ENCODE measurements at regions not wholly inside any gene's neighbourhood (a gene's known extent, or its start where the extent isn't known, plus 50 kb on each side); places are given as distances from the start of the nearest gene placed in this dataset.
"Not testable (repeated sequence)": the region's sequence is repeated elsewhere in the genome, so short reads cannot be mapped to it uniquely, and the experiment has no call there.

DNA sequence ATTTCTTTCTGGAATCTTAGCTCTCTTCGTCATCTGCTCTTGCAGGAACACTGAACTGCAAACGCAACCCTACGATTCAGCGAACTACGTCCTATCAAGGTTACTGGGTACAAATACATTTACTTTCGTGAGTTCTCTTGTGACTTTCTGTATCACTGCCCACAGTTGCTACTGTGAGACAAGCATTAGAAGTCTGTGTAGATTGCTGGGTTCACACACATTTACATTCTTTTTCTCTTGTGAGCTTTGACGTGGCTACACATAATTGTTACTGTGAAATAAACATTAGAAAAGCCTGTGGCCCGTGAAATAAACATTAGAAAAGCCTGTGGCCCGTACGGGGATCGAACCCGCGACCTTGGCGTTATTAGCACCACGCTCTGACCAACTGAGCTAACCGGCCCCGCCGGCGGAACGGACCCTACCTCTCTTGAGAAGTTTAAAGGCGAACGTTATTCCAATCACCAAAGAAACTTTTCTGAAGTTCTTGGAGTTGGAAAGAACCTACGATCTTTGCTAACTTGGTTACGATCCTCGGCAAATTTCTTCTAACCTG lies 61.2 kb upstream of the ZNF322 start:
- H3K27me3 ChIP-seq; H3K36me3 ChIP-seq; H3K4me3 ChIP-seq (replicated peaks in 1 of 3); H3K9me3 ChIP-seq; H3K4me1 ChIP-seq; intact Hi-C loops (cut with DNase I); H3K27ac ChIP-seq; DNase-seq: not testable (repeated sequence)
- no CpG with 5 or more reads among the region's 25 CpGs for WGBS, 2 donors

DNA sequence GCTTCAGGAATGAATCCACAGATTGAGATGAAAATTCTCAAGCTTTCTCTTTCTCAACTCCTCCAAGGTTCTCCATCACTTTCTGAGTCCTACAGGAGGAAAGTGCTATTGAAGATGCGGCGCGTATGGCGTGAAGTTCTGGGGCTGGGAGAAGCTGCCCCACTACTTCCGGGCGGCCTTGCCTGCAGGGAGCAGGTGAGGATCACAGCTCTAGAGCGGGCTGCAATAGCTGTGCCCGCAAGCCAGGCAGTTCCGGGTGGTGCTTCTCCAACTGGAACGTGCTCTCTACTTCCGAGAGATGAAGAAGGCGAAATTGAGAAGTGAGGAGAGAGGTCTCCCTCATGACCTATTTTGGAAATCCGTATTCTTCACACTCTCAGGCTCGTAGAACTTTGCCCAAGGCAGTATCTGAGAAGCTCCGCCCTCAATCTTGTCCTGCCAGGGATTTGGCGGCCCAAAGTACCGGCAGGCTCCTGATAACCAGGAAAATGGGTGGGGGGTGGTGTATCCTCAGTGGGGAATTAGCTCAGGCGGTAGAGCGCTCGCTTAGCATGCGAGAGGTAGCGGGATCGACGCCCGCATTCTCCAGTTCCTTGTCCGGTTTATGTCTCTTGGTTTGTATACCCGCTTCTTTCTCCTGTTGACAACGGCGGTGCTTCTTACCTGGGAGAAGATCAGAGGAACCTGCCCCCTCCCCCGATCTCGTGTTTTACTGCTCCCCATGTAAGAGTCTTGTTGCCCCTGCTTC lies 70.6 kb upstream of the ZNF322 start:
- no CpG with 5 or more reads among the region's 31 CpGs for WGBS, 2 donors
- H3K27ac ChIP-seq; DNase-seq; H3K36me3 ChIP-seq; H3K9me3 ChIP-seq; intact Hi-C loops (cut with DNase I); H3K4me1 ChIP-seq; H3K27me3 ChIP-seq; H3K4me3 ChIP-seq (replicated peaks in 1 of 3): not testable (repeated sequence)

DNA sequence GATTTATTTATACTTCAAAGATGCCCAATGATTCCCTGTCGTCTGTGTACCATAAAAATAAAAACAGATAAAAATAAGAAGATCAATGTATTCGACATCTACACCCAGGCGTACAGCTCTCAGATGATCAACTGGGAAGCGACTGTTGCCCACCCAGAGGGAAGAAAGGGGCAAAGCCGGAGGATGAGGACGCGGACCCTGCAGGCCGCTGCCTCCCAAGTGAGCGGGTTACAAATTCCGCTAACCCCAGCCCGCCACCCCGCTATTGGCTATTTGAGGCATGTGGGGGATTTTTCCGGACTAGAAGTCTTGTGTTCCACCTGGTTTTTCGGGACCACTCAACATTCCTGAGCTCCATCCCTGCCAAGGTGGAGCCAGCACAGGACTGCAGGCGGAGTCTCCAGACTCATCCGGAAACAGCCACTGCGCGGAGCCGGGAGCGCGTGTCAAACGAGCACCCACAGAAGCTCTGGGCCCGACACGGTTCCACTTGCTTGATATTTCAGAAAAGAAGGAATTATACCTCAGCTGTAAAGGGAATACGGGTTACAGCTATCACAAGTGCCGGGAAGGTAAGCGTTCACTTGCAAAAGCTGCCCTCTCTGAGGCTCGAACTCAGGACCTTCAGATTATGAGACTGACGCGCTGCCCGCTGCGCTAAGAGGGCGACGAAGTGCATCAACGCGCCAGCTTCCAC lies 75.4 kb upstream of the ZNF322 start:
- H3K27ac ChIP-seq = not testable (repeated sequence)

DNA sequence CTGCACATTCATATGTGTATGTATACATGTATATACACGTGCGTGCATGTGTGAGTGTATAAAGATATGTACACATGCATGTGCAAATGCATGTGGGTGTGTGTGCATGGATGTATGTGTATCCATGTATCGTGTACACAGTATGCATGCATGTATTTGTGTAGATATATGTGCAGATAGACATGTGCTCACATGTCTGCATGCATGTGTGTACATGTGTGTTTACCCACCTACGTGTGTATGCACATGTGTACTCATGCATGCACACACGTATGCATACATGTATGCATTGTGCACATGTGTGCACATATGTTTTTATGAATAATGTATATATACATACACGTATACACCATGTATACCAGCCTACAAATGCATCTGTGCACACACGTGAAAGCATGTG lies 80.3 kb upstream of the ZNF322 start:
- H3K36me3 ChIP-seq = no peaks in the 10 kb centered on the region
- no peak overlapping the region for H3K27ac ChIP-seq
- H3K4me1 ChIP-seq = no peaks in the 10 kb centered on the region
- intact Hi-C loops (cut with DNase I) = no loop called here
- no peak for DNase-seq
- WGBS, 2 donors = 83 to 88% methylated on average over 7 of the region's 7 CpGs
- H3K4me3 ChIP-seq (replicated peaks in 1 of 3) = no peak overlapping the region
- H3K9me3 ChIP-seq = no peaks in the 10 kb centered on the region
- TF ChIP-seq, protein P1, sequence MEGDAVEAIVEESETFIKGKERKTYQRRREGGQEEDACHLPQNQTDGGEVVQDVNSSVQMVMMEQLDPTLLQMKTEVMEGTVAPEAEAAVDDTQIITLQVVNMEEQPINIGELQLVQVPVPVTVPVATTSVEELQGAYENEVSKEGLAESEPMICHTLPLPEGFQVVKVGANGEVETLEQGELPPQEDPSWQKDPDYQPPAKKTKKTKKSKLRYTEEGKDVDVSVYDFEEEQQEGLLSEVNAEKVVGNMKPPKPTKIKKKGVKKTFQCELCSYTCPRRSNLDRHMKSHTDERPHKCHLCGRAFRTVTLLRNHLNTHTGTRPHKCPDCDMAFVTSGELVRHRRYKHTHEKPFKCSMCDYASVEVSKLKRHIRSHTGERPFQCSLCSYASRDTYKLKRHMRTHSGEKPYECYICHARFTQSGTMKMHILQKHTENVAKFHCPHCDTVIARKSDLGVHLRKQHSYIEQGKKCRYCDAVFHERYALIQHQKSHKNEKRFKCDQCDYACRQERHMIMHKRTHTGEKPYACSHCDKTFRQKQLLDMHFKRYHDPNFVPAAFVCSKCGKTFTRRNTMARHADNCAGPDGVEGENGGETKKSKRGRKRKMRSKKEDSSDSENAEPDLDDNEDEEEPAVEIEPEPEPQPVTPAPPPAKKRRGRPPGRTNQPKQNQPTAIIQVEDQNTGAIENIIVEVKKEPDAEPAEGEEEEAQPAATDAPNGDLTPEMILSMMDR (IDR thresholded peaks at IDR 0.05) = no peak
- TF ChIP-seq POLR2A (IDR thresholded peaks at IDR 0.05) = no peak
- H3K27me3 ChIP-seq = peaks cover 11% of the 10 kb centered on the region

More for the DNA sequence above, 75.4 kb upstream of the ZNF322 start:
- H3K27me3 ChIP-seq; H3K9me3 ChIP-seq; DNase-seq; H3K36me3 ChIP-seq; H3K4me3 ChIP-seq (replicated peaks in 1 of 3); intact Hi-C loops (cut with DNase I); H3K4me1 ChIP-seq: not testable (repeated sequence)
- no CpG with 5 or more reads among the region's 36 CpGs for WGBS, 2 donors

DNA sequence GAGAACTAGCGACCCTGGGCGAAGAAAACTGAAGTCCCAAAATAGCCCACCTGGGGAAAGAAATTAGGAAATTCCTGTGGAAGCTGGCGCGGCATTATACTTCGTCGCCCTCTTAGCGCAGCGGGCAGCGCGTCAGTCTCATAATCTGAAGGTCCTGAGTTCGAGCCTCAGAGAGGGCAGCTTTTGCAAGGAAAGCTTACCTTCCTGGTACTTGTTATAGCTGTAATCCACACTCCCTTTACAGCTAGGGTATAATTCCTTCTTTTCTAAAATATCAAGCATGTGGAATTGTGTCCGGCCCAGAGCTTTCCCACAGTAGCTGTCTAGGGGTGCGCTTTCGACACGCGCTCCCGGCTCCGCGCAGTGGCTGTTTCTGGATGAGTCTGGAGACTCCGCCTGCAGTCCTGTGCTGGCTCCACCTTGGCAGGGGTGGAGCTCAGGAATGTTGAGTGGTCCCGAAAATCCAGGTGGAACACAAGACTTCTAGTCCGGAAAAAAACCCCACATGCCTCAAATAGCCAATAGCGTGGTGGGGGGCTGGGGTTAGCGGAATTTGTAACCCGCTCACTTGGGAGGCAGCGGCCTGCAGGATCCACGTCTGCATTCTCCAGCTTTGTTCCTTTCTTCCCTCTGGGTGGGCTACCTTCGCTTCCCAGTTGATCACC lies 83.7 kb upstream of the ZNF322 start:
- peaks cover 11% of the 10 kb centered on the region for H3K27me3 ChIP-seq
- intact Hi-C loops (cut with DNase I) = no loop called here
- H3K27ac ChIP-seq = no peak overlapping the region
- no peaks in the 10 kb centered on the region for H3K36me3 ChIP-seq
- WGBS, 2 donors = 9% methylated on average over 28 of the region's 28 CpGs
- no peaks in the 10 kb centered on the region for H3K4me1 ChIP-seq
- H3K9me3 ChIP-seq = no peaks in the 10 kb centered on the region
- no peak for TF ChIP-seq POLR2A (IDR thresholded peaks at IDR 0.05)
- TF ChIP-seq, protein P1 (IDR thresholded peaks at IDR 0.05) = no peak
- H3K4me3 ChIP-seq (replicated peaks in 1 of 3) = no peak overlapping the region
- DNase-seq = no peak

DNA sequence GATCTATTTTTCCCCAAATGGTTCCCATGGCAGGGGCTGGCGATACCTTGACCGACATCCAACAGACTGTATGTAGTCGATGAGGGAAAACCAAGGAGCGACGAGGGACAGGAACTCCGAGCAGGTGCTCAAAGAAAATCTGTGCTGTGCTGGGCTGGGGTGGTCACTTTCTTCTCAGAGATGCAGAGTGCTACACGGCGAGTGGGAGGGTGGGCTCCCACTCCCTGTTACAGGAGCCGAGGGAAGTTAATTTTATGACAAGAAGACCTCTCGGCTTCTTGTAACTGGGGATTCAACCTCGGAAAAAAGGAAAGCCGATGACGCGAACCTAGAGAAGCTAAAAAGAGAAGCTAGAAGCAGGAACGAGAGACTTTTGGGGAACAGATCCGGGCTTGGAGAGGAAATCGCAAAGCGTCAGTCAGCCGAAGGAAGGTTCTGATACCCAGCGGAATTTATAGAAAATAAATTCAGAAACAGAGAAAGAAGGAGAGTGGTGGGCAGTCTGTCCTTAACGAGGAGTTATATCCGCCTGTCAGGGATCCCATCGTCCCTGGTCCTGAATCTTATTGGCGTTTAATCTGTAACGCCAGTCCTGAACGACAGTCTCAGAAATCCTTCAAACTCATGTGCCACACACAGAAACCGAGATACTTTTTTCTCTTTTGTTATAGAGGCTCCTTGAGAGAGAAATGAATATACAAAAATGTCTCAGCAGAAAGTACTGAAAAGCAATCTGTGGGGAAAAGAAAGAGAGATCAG lies 84.6 kb upstream of the ZNF322 start:
- intact Hi-C loops (cut with DNase I) = no loop called here
- no peaks in the 10 kb centered on the region for H3K36me3 ChIP-seq
- DNase-seq = no peak
- no peaks in the 10 kb centered on the region for H3K9me3 ChIP-seq
- 4 to 5% methylated on average over 27 of the region's 27 CpGs for WGBS, 2 donors
- peaks cover 11% of the 10 kb centered on the region for H3K27me3 ChIP-seq
- no peak overlapping the region for H3K4me3 ChIP-seq (replicated peaks in 1 of 3)
- H3K4me1 ChIP-seq = no peaks in the 10 kb centered on the region
- H3K27ac ChIP-seq = no peak overlapping the region
- no peak for TF ChIP-seq POLR2A (IDR thresholded peaks at IDR 0.05)
- TF ChIP-seq, protein P1 (IDR thresholded peaks at IDR 0.05) = no peak

DNA sequence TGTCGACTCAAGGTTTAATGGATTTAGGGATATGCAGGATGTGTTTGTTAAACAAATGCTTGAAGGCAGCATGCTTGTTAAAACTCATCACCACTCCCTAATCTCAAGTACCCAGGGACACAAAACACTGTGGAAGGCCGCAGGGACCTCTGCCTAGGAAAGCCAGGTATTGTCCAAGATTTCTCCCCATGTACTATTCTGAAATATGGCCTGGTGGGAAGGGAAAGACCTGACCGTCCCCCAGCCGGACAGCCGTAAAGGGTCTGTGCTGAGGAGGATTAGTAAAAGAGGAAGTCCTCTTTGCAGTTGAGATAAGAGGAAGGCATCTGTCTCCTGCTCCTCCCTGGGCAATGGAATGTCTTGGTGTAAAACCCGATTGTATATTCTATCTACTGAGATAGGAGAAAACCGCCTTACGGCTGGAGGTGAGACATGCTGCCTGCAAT lies 85.3 kb upstream of the ZNF322 start:
- WGBS, 2 donors = 1 to 5% methylated on average over 8 of the region's 8 CpGs
- intact Hi-C loops (cut with DNase I); H3K4me1 ChIP-seq; DNase-seq; H3K36me3 ChIP-seq; H3K27ac ChIP-seq; H3K9me3 ChIP-seq; H3K4me3 ChIP-seq (replicated peaks in 1 of 3): not testable (repeated sequence)
- H3K27me3 ChIP-seq = peaks cover 11% of the 10 kb centered on the region

DNA sequence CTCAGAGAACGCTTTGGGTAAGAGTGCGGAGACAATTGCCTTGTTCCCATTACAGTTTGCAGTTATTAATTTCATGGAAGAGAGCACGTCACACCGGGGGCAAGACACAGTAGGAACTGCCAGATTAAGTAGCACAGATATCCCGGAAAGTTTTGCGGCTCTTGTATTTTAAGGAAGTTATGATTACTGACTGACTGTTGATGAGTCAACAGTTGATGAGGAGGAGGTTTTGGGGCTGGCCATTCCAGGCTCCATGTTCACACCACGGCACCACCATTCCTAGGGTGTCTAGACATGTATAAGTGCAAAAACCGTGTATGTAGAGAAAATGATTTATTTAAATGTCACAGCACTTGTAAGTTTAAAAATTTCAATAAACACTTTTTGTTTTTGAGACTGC lies 86.4 kb upstream of the ZNF322 start:
- H3K36me3 ChIP-seq; intact Hi-C loops (cut with DNase I); H3K27ac ChIP-seq; H3K9me3 ChIP-seq; H3K4me3 ChIP-seq (replicated peaks in 1 of 3); DNase-seq; H3K4me1 ChIP-seq: not testable (repeated sequence)
- H3K27me3 ChIP-seq = peaks cover 11% of the 10 kb centered on the region
- WGBS, 2 donors = 18 to 22% methylated on average over 8 of the region's 8 CpGs

All from thyroid gland (tissue), 4 donors.